SK-N-SH (cell line): ENCODE measurements at regions not wholly inside any gene's neighbourhood (a gene's known extent, or its start where the extent isn't known, plus 50 kb on each side); places are given as distances from the start of the nearest gene placed in this dataset.

ENCODE experiments used
- CTCF ChIA-PET: fragments of 300-600, 350-600 bp; formaldehyde crosslinking; extraction: SDS; loops from one replicate; lab custom pipeline; 2021; lab: Yijun Ruan, JAX
- POLR2A ChIA-PET: fragments of 350-600 bp; sonication (Branson Sonifier 250); formaldehyde crosslinking; extraction: SDS; loops from one replicate; lab custom pipeline; 2020; ENCODE audit warnings: antibody characterized with exemption, inconsistent platforms; lab: Yijun Ruan, JAX
- DNase-seq: peaks from one replicate; pipeline ENCODE4 v3.0.0; 2012
- H2AFZ ChIP-seq: fragments of 200-600 bp; sonication (generic); 2 replicates; pipeline ENCODE4 v1.8.1; 2016; ENCODE audit warnings: antibody characterized with exemption, mild to moderate bottlenecking, low read depth
- H3F3A ChIP-seq: fragments of 200-600 bp; sonication (generic); replicated peaks from 2 replicates; pipeline ENCODE3; 2016; ENCODE audit warnings: antibody characterized with exemption, mild to moderate bottlenecking; ENCODE audit not compliant: insufficient read depth
- H3K27ac ChIP-seq, 2 experiments: fragments of 200-500 bp in 1 of 2; fragments of 200-600 bp in 1 of 2; sonication (Bioruptor generic) in 1 of 2; sonication (generic), shearing (Covaris generic) in 1 of 2; 2 replicates each; pipeline versions ENCODE4 v1.5.1 to v1.6.1; 2014 to 2016; ENCODE audit warnings: low read depth in 2 of 2, inconsistent platforms in 1 of 2, low read length in 1 of 2, mild to moderate bottlenecking in 1 of 2, mixed read lengths in 1 of 2
- H3K27me3 ChIP-seq: fragments of 200-600 bp; sonication (generic), shearing (Covaris generic); 2 replicates; pipeline ENCODE4 v1.6.1; 2016; ENCODE audit warnings: mixed run types; ENCODE audit not compliant: insufficient read depth
- H3K36me3 ChIP-seq, 2 experiments: fragments of 200-500 bp in 1 of 2; fragments of 200-600 bp in 1 of 2; sonication (Bioruptor generic) in 1 of 2; sonication (generic) in 1 of 2; replicated peaks in 1 of 2; 2 replicates each; pipeline versions ENCODE3 to v1.5.1; 2014 to 2016; ENCODE audit warnings: low read length in 1 of 2, mild to moderate bottlenecking in 1 of 2; ENCODE audit not compliant: insufficient read depth in 2 of 2, control insufficient read depth in 1 of 2
- H3K4me1 ChIP-seq, 2 experiments: fragments of 200-500 bp in 1 of 2; fragments of 200-600 bp in 1 of 2; sonication (Bioruptor generic) in 1 of 2; sonication (generic), shearing (Covaris generic) in 1 of 2; 2 replicates each; pipeline versions ENCODE4 v1.5.1 to v1.6.1; 2014 to 2016; ENCODE audit warnings: low read depth in 1 of 2, low read length in 1 of 2, mixed run types in 1 of 2; ENCODE audit not compliant: insufficient read depth in 2 of 2, control insufficient read depth in 1 of 2
- H3K4me2 ChIP-seq: fragments of 200-600 bp; sonication (generic), shearing (Covaris generic); 2 replicates; pipeline ENCODE4 v1.6.1; 2017; ENCODE audit warnings: mixed run types
- H3K4me3 ChIP-seq, 2 experiments: fragments of 200-500 bp in 1 of 2; fragments of 200-600 bp in 1 of 2; sonication (Bioruptor generic) in 1 of 2; sonication (generic), shearing (Covaris generic) in 1 of 2; 2 replicates each; pipeline versions ENCODE4 v1.5.1 to v1.8.1; 2014 to 2016; ENCODE audit warnings: low read depth in 2 of 2, inconsistent platforms in 1 of 2, low read length in 1 of 2, mild to moderate bottlenecking in 1 of 2, mixed read lengths in 1 of 2, moderate library complexity in 1 of 2
- H3K79me2 ChIP-seq: fragments of 200-600 bp; sonication (generic); 2 replicates; pipeline ENCODE4 v1.8.1; 2017; ENCODE audit warnings: mild to moderate bottlenecking; ENCODE audit not compliant: insufficient read depth
- H3K9ac ChIP-seq: fragments of 200-600 bp; sonication (generic); 2 replicates; pipeline ENCODE4 v1.6.1; 2017; ENCODE audit warnings: mixed run types
- H3K9me2 ChIP-seq: fragments of 200-600 bp; sonication (generic); 2 replicates; pipeline ENCODE4 v1.6.1; 2017; ENCODE audit warnings: mixed run types
- H3K9me3 ChIP-seq: fragments of 200-600 bp; sonication (generic); 2 replicates; pipeline ENCODE4 v1.6.1; 2017; ENCODE audit warnings: mixed run types, mild to moderate bottlenecking, moderate library complexity
- H4K20me1 ChIP-seq: fragments of 200-600 bp; sonication (generic); 2 replicates; pipeline ENCODE4 v1.6.1; 2017; ENCODE audit warnings: mild to moderate bottlenecking, mixed run types; ENCODE audit not compliant: insufficient read depth
- EZH2phosphoT487 ChIP-seq: fragments of 200-600 bp; sonication (generic); IDR thresholded peaks from 2 replicates; pipeline ENCODE4 v1.6.1; 2017; ENCODE audit warnings: low read depth, mixed run types, mild to moderate bottlenecking, antibody characterized with exemption, moderate library complexity, borderline replicate concordance
- JUND ChIP-seq: IDR thresholded peaks from 2 replicates; pipeline ENCODE4 v1.4.0; 2012
- MEF2A ChIP-seq: IDR thresholded peaks from 2 replicates; pipeline ENCODE4 v1.4.0; 2012; ENCODE audit warnings: low read depth, borderline replicate concordance
- NFIC ChIP-seq: IDR thresholded peaks from 2 replicates; pipeline ENCODE4 v1.4.0; 2012; ENCODE audit warnings: borderline replicate concordance
- SIN3A ChIP-seq: IDR thresholded peaks from 2 replicates; pipeline ENCODE4 v1.6.1; 2012; ENCODE audit warnings: low read depth, mild to moderate bottlenecking, low read length, moderate library complexity, borderline replicate concordance
- USF1 ChIP-seq: IDR thresholded peaks from 2 replicates; pipeline ENCODE4 v1.4.0; 2012; ENCODE audit warnings: low read depth, borderline replicate concordance
- USF2 ChIP-seq: fragments of 150-350 bp; IDR thresholded peaks from 2 replicates; pipeline ENCODE4 v1.6.1; 2017; ENCODE audit warnings: antibody characterized with exemption, low read length, low read depth, borderline replicate concordance
- ZBTB33 ChIP-seq: IDR thresholded peaks from 2 replicates; pipeline ENCODE4 v1.4.0; 2012; ENCODE audit warnings: low read depth, borderline replicate concordance
- WGBS: methylation state at CpG from one replicate; pipeline ENCODE4 v1.1.6; 2017; ENCODE audit warnings: low lambda C conversion rate; 5-methylcytosine and 5-hydroxymethylcytosine counted together
- TF ChIP-seq, protein P1 (sequence below): fragments of 150-350 bp; IDR thresholded peaks from 2 replicates; pipeline ENCODE4 v1.6.1; 2016; ENCODE audit warnings: mild to moderate bottlenecking, low read depth, low read length

DNA sequence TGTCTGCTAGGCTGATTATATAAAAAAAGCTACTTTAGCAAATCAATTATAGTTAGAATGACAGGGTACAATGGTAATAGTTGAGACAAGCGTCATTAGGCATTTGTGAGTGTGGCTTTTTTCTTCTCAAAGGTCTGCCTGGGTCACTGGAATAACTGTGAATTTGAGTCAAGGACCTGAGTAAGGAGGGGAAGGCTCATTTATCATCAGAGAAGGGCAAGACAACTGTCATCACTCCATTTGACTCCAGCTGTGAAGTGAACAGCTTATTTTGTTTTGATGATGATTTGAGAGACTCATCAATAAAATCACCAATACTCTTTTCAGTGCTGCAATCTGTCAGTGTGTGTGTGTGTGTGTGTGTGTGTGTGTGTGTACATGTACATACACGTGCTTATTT, 118.6 kb downstream of the MAT2B start:
- Histone ChIP-seq H2AFZ (no peak overlapping the region), H4K20me1 (no peaks in the 10 kb centered on the region), H3F3A (no peaks in the 10 kb centered on the region), H3K9me3 (no peaks in the 10 kb centered on the region), H3K27ac (no peak overlapping the region), H3K9ac (no peak overlapping the region), H3K79me2 (no peaks in the 10 kb centered on the region), H3K4me3 (no peak overlapping the region), H3K36me3 (no peaks in the 10 kb centered on the region), H3K4me2 (no peak overlapping the region), H3K27me3 (no peaks in the 10 kb centered on the region), H3K4me1 (no peaks in the 10 kb centered on the region), H3K9me2 (no peaks in the 10 kb centered on the region)
- 24% methylated on average over 2 of the region's 2 CpGs for WGBS
- TF ChIP-seq NFIC = no peak
- TF ChIP-seq USF2 = no peak
- TF ChIP-seq, protein P1, sequence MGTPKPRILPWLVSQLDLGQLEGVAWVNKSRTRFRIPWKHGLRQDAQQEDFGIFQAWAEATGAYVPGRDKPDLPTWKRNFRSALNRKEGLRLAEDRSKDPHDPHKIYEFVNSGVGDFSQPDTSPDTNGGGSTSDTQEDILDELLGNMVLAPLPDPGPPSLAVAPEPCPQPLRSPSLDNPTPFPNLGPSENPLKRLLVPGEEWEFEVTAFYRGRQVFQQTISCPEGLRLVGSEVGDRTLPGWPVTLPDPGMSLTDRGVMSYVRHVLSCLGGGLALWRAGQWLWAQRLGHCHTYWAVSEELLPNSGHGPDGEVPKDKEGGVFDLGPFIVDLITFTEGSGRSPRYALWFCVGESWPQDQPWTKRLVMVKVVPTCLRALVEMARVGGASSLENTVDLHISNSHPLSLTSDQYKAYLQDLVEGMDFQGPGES = no peak
- TF ChIP-seq JUND = no peak
- TF ChIP-seq SIN3A = no peak
- no peak for TF ChIP-seq EZH2phosphoT487
- ChIA-PET POLR2A (no interaction called here), CTCF (interaction anchor here (1.0 to 2.8 kb wide), 2 partner anchors 9 to 11 kb away, joined by 3 to 9 read pairs; no protein-coding TSS in a partner anchor)
- no peak for DNase-seq

- ChIA-PET POLR2A (no interaction called here), CTCF (interaction anchor here (1.0 to 2.8 kb wide), 2 partner anchors 9 to 12 kb away, joined by 3 to 9 read pairs; no protein-coding TSS in a partner anchor)
- Histone ChIP-seq H3K9me2 (no peaks in the 10 kb centered on the region), H3K9me3 (no peaks in the 10 kb centered on the region), H3F3A (no peaks in the 10 kb centered on the region), H3K79me2 (no peaks in the 10 kb centered on the region), H3K36me3 (no peaks in the 10 kb centered on the region), H3K4me1 (no peaks in the 10 kb centered on the region), H3K27ac (no peak overlapping the region), H3K27me3 (no peaks in the 10 kb centered on the region), H2AFZ (no peak overlapping the region), H3K4me2 (no peak overlapping the region), H4K20me1 (no peaks in the 10 kb centered on the region), H3K9ac (no peak overlapping the region), H3K4me3 (no peak overlapping the region)
- DNase-seq = no peak
- no peak for TF ChIP-seq JUND
- WGBS = 48% methylated on average over 5 of the region's 5 CpGs
Measured at GRCh38 chr5:163624431-163624830, 119.0 kb downstream of the MAT2B start.

DNA sequence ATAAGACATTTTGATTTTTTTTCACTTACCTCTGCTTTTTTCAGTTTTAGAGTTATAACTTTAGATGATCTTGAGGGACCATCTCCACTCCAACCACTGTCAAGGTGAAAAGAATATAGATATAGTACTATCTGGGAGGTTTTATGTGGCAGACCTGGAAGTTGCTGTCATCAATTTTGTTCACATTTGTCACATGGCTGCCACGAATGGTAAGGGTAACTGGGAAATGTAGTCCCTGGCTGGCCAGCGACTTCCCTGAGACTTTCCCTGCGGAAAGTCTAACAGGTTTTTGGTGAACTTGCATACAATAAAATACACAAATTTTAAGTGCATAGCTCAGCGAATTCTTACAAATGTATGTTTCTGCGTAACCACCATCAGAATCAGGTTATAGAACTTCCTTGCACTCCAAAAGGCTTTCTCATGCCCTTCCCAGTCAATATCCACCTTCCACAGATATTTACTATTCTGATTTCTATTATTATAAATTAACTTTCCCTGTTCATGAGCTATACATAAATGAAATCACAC, 121.5 kb downstream of the MAT2B start:
- ChIA-PET POLR2A (no interaction called here), CTCF (interaction anchor here (1.3 kb wide), 1 partner anchor 18 kb away, joined by 3 read pairs; no protein-coding TSS in a partner anchor)
- no peaks in the 10 kb centered on the region for H3K9me3 ChIP-seq
- no peak for DNase-seq
- 61% methylated on average over 5 of the region's 5 CpGs for WGBS
- H3K79me2 ChIP-seq = no peaks in the 10 kb centered on the region
- no peaks in the 10 kb centered on the region for H3K9me2 ChIP-seq
- no peaks in the 10 kb centered on the region for H3K36me3 ChIP-seq
- H3K4me3 ChIP-seq = no peak overlapping the region
- TF ChIP-seq USF1 (no peak), SIN3A (no peak), ZBTB33 (no peak), MEF2A (no peak)
- H3K27ac ChIP-seq = no peak overlapping the region
- H3K9ac ChIP-seq = no peak overlapping the region
- no peak overlapping the region for H3K4me2 ChIP-seq
- H3K27me3 ChIP-seq = no peaks in the 10 kb centered on the region
- H4K20me1 ChIP-seq = no peaks in the 10 kb centered on the region
- peaks cover 0 to 3% of the 10 kb centered on the region in 2 experiments; a peak in 1 of 4 replicates for H3K4me1 ChIP-seq
- H3F3A ChIP-seq = no peaks in the 10 kb centered on the region
- H2AFZ ChIP-seq = no peak overlapping the region
